HepG2 (cell line): ENCODE measurements at regions not wholly inside any gene's neighbourhood (a gene's known extent, or its start where the extent isn't known, plus 50 kb on each side); places are given as distances from the start of the nearest gene placed in this dataset.

Experiments used
- ATAC-seq: fragments of 200-7000 bp; cut with Tn5 transposase; 3 replicates; pipeline ENCODE4 v1.9.1; 2020; ENCODE audit warnings: mild to moderate bottlenecking, moderate library complexity
- BruUV-seq: library from RNA; stranded (reverse); fragments of 400-500 nt; replicated peaks from 2 replicates; lab custom pipeline; 2021; lab: Mats Ljungman, UMichigan
- CTCF ChIA-PET: fragments of 300-600 bp; formaldehyde crosslinking; extraction: SDS; loops from one replicate; lab custom pipeline; 2021; ENCODE audit warnings: low total read pairs, inconsistent platforms, low intra/inter-chr PET ratio; lab: Yijun Ruan, JAX
- POLR2A ChIA-PET: fragments of 350-600 bp; sonication (Branson Sonifier 250); formaldehyde crosslinking; loops from one replicate; lab custom pipeline; 2020; ENCODE audit warnings: antibody characterized with exemption, inconsistent platforms; lab: Yijun Ruan, JAX
- DNase-seq: peaks from one replicate; pipeline ENCODE4 v3.0.0-alpha.2; 2015; ENCODE audit warnings: low spot score
- FAIRE-seq: peaks from 3 replicates; lab custom pipeline; 2011; peaks lifted over from hg19 to GRCh38; lab: Jason Lieb, UNC
- H2AFZ ChIP-seq: one replicate; pipeline ENCODE4 v1.6.1; 2011; ENCODE audit warnings: low read length, inconsistent platforms
- H3K27ac ChIP-seq: fragments of 300-600 bp; 3 replicates; pipeline ENCODE4 v1.8.0; 2011; ENCODE audit warnings: mixed run types, mild to moderate bottlenecking, mixed read lengths, low read length, inconsistent platforms; ENCODE audit not compliant: insufficient read depth; ENCODE audit errors: extremely low read length
- H3K27me3 ChIP-seq, 2 experiments: fragments of 200-600 bp in 1 of 2; 2 replicates in 1 of 2; 3 replicates in 1 of 2; pipeline versions ENCODE4 v1.6.0 to v1.8.0; 2011; ENCODE audit warnings: low read length in 2 of 2, mild to moderate bottlenecking in 2 of 2, moderate library complexity in 2 of 2, inconsistent platforms in 1 of 2; ENCODE audit not compliant: insufficient read depth in 2 of 2, control insufficient read depth in 1 of 2
- H3K36me3 ChIP-seq, 2 experiments: fragments of 200-600 bp in 1 of 2; replicated peaks in 1 of 2; 2 replicates in 1 of 2; 3 replicates in 1 of 2; pipeline versions ENCODE4 v1.5.1 to v1.8.0; 2011; ENCODE audit warnings: low read length in 2 of 2, inconsistent platforms in 1 of 2; ENCODE audit not compliant: insufficient read depth in 2 of 2, control insufficient read depth in 1 of 2
- H3K4me1 ChIP-seq: 2 replicates; pipeline ENCODE4 v1.5.1; 2012; ENCODE audit warnings: low read length, inconsistent platforms; ENCODE audit not compliant: insufficient read depth
- H3K4me2 ChIP-seq: 2 replicates; pipeline ENCODE4 v1.6.0; 2011; ENCODE audit warnings: low read depth, low read length, inconsistent platforms
- H3K4me3 ChIP-seq, 3 experiments: fragments of 200-600 bp in 1 of 3; sonication (generic), shearing (Covaris generic) in 1 of 3; replicated peaks in 1 of 3; 2 replicates each; pipeline ENCODE4 v1.5.1; 2011 to 2016; ENCODE audit warnings: low read length in 3 of 3, inconsistent platforms in 2 of 3, low read depth in 2 of 3, mild to moderate bottlenecking in 2 of 3, control low read depth in 1 of 3, mixed read lengths in 1 of 3; ENCODE audit not compliant: insufficient read depth in 1 of 3
- H3K79me2 ChIP-seq: one replicate; pipeline ENCODE4 v1.6.1; 2011; ENCODE audit warnings: low read length, inconsistent platforms; ENCODE audit not compliant: insufficient read depth
- H3K9ac ChIP-seq: 2 replicates; pipeline ENCODE4 v1.6.0; 2011; ENCODE audit warnings: mild to moderate bottlenecking, low read depth, low read length, inconsistent platforms; ENCODE audit not compliant: insufficient read depth
- H3K9me3 ChIP-seq: 2 replicates; pipeline ENCODE4 v1.5.1; 2012; ENCODE audit warnings: mild to moderate bottlenecking, low read length
- H4K20me1 ChIP-seq: 2 replicates; pipeline ENCODE4 v1.6.0; 2011; ENCODE audit warnings: inconsistent platforms, mild to moderate bottlenecking, low read length, moderate library complexity; ENCODE audit not compliant: insufficient read depth
- ATF7 ChIP-seq, 2 experiments: fragments of 450-650 bp in 1 of 2; sonication (generic) in 1 of 2; formaldehyde crosslinking in 1 of 2; IDR thresholded peaks; 2 replicates each; pipeline versions ENCODE4 v1.4.0 to v1.6.1; 2016 to 2020; ENCODE audit warnings: antibody characterized with exemption in 1 of 2, mild to moderate bottlenecking in 1 of 2, missing genetic modification reagents in 1 of 2
- CEBPB ChIP-seq: IDR thresholded peaks from 2 replicates; pipeline ENCODE4 v1.6.1; 2011; ENCODE audit warnings: low read depth, low read length, improper control_type of control experiment, borderline replicate concordance
- ETV6 ChIP-seq: sonication (generic); formaldehyde crosslinking; conservative IDR thresholded peaks from 2 replicates; pipeline ENCODE4 v1.4.0; 2020; ENCODE audit warnings: missing genetic modification reagents
- HOXD1 ChIP-seq: sonication (generic); formaldehyde crosslinking; IDR thresholded peaks from 2 replicates; pipeline ENCODE4 v1.5.0; 2020; ENCODE audit warnings: missing genetic modification reagents
- WGBS: methylation state at CpG from one replicate; pipeline ENCODE4 v1.1.6; 2017; ENCODE audit warnings: low lambda C conversion rate; 5-methylcytosine and 5-hydroxymethylcytosine counted together
- in situ Hi-C: cut with HindIII; loops from 2 replicates; pipeline ENCODE4 v1.10.0; 2017; ENCODE audit warnings: low pct_unique_long_range_greater_than_20kb; ENCODE audit not compliant: extremely low pct_ligation_motif_present
- intact Hi-C: fragments of 100-400 bp; cut with micrococcal nuclease; formaldehyde crosslinking; loops from one replicate; pipeline ENCODE4 v1.10.0; 2022; ENCODE audit not compliant: unreplicated experiment
- TF ChIP-seq, protein P1 (sequence below): sonication (generic); formaldehyde crosslinking; conservative IDR thresholded peaks from 2 replicates; pipeline ENCODE4 v1.8.0; 2022; ENCODE audit warnings: mild to moderate bottlenecking, moderate library complexity, missing genetic modification reagents
- TF ChIP-seq, protein P2 (sequence below): sonication (generic); formaldehyde crosslinking; IDR thresholded peaks from 2 replicates; pipeline ENCODE4 v1.9.0; 2021; ENCODE audit warnings: mild to moderate bottlenecking, missing genetic modification reagents
- TF ChIP-seq, protein P3 (sequence below): sonication (generic); formaldehyde crosslinking; IDR thresholded peaks from 2 replicates; pipeline ENCODE4 v1.8.0; 2022; ENCODE audit warnings: mild to moderate bottlenecking, missing genetic modification reagents, borderline replicate concordance

DNA sequence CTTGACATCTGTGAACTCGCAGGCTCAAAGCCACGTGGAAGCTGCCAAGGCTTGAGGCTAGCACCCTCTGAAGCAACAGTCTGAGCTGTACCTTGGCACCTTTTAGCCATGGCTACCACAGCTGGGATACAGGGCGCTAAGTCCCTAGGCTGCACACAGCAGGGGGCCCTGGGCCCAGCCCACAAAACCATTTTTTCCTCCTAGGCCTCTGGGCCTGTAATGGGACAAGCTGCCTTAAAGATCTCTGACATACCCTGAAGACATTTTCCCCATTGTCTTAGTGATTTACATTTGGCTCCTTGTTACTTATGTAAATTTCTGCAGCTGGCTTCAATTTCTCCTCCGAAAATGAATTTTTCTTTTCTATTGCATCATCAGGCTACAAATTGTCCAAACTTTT, 455.9 kb downstream of the TDRD3 start:
- TF ChIP-seq ATF7 (IDR thresholded peaks at IDR 0.05) (0 out of 2 replicates have a peak, but pooled peaks have one; percentile 8), ATF7 (CRISPR knock-in tag; IDR thresholded peaks at IDR 0.05) (no peak), CEBPB (0 out of 2 replicates have a peak, but pooled peaks have one; percentile 3)
- TF ChIP-seq, protein P1, sequence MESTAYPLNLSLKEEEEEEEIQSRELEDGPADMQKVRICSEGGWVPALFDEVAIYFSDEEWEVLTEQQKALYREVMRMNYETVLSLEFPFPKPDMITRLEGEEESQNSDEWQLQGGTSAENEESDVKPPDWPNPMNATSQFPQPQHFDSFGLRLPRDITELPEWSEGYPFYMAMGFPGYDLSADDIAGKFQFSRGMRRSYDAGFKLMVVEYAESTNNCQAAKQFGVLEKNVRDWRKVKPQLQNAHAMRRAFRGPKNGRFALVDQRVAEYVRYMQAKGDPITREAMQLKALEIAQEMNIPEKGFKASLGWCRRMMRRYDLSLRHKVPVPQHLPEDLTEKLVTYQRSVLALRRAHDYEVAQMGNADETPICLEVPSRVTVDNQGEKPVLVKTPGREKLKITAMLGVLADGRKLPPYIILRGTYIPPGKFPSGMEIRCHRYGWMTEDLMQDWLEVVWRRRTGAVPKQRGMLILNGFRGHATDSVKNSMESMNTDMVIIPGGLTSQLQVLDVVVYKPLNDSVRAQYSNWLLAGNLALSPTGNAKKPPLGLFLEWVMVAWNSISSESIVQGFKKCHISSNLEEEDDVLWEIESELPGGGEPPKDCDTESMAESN (CRISPR knock-in tag) = no peak
- FAIRE-seq (no peak), DNase-seq (no peak), ATAC-seq (no peak)
- Histone ChIP-seq H4K20me1 (no peaks in the 10 kb centered on the region), H3K4me3 (no peak overlapping the region), H3K79me2 (no peaks in the 10 kb centered on the region), H3K9me3 (peaks cover 41% of the 10 kb centered on the region), H2AFZ (no peak overlapping the region), H3K36me3 (no peaks in the 10 kb centered on the region), H3K4me2 (no peak overlapping the region), H3K9ac (no peak overlapping the region), H3K27me3 (no peaks in the 10 kb centered on the region), H3K4me1 (no peaks in the 10 kb centered on the region), H3K27ac (no peak overlapping the region)
- 17% methylated on average over 2 of the region's 4 CpGs for WGBS
- ChIA-PET CTCF (no interaction called here), POLR2A (no interaction called here)
- in situ Hi-C loops (no loop called here), intact Hi-C loops (no loop called here)
- BruUV-seq = no TSS peak

DNA sequence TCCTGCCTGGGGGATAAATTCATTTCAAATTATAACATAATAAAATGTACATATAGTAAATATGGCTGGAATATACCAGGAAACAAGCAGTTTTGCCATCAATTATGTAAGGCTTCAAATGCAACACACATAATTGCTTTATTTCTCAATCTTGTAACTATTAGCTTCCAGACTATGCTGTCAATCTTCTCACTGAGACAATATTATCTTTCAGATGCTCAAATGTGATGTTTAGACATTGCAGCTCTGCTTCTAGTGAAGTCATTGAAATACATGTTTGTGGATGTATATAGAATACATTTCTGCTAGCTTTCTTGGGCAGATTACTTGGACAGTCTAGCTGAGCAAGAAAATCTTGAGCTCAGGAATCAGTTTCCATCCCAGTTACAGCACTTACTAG, 454.4 kb downstream of the TDRD3 start:
- ATAC-seq (no peak), DNase-seq (no peak), FAIRE-seq (no peak)
- ChIA-PET POLR2A (no interaction called here), CTCF (no interaction called here)
- no peak overlapping the region for H2AFZ ChIP-seq
- intact Hi-C loops = no loop called here
- no peaks in the 10 kb centered on the region for H3K36me3 ChIP-seq
- H3K27ac ChIP-seq = no peak overlapping the region
- TF ChIP-seq, protein P2, sequence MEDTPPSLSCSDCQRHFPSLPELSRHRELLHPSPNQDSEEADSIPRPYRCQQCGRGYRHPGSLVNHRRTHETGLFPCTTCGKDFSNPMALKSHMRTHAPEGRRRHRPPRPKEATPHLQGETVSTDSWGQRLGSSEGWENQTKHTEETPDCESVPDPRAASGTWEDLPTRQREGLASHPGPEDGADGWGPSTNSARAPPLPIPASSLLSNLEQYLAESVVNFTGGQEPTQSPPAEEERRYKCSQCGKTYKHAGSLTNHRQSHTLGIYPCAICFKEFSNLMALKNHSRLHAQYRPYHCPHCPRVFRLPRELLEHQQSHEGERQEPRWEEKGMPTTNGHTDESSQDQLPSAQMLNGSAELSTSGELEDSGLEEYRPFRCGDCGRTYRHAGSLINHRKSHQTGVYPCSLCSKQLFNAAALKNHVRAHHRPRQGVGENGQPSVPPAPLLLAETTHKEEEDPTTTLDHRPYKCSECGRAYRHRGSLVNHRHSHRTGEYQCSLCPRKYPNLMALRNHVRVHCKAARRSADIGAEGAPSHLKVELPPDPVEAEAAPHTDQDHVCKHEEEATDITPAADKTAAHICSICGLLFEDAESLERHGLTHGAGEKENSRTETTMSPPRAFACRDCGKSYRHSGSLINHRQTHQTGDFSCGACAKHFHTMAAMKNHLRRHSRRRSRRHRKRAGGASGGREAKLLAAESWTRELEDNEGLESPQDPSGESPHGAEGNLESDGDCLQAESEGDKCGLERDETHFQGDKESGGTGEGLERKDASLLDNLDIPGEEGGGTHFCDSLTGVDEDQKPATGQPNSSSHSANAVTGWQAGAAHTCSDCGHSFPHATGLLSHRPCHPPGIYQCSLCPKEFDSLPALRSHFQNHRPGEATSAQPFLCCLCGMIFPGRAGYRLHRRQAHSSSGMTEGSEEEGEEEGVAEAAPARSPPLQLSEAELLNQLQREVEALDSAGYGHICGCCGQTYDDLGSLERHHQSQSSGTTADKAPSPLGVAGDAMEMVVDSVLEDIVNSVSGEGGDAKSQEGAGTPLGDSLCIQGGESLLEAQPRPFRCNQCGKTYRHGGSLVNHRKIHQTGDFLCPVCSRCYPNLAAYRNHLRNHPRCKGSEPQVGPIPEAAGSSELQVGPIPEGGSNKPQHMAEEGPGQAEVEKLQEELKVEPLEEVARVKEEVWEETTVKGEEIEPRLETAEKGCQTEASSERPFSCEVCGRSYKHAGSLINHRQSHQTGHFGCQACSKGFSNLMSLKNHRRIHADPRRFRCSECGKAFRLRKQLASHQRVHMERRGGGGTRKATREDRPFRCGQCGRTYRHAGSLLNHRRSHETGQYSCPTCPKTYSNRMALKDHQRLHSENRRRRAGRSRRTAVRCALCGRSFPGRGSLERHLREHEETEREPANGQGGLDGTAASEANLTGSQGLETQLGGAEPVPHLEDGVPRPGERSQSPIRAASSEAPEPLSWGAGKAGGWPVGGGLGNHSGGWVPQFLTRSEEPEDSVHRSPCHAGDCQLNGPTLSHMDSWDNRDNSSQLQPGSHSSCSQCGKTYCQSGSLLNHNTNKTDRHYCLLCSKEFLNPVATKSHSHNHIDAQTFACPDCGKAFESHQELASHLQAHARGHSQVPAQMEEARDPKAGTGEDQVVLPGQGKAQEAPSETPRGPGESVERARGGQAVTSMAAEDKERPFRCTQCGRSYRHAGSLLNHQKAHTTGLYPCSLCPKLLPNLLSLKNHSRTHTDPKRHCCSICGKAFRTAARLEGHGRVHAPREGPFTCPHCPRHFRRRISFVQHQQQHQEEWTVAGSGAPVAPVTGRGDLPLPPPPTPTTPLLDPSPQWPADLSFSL (CRISPR knock-in tag) = no peak
- TF ChIP-seq ETV6 (CRISPR knock-in tag) = no peak
- TF ChIP-seq, protein P3, sequence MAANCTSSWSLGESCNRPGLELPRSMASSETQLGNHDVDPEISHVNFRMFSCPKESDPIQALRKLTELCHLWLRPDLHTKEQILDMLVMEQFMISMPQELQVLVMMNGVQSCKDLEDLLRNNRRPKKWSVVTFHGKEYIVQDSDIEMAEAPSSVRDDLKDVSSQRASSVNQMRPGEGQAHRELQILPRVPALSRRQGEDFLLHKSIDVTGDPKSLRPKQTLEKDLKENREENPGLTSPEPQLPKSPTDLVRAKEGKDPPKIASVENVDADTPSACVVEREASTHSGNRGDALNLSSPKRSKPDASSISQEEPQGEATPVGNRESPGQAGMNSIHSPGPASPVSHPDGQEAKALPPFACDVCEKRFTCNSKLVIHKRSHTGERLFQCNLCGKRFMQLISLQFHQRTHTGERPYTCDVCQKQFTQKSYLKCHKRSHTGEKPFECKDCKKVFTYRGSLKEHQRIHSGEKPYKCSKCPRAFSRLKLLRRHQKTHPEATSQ (CRISPR knock-in tag) = no peak
- no peak for TF ChIP-seq HOXD1 (CRISPR knock-in tag)
- BruUV-seq = no TSS peak
- no peak overlapping the region for H3K4me2 ChIP-seq
- H4K20me1 ChIP-seq = no peaks in the 10 kb centered on the region
- in situ Hi-C loops = no loop called here
- H3K4me3 ChIP-seq = no peak overlapping the region
- H3K79me2 ChIP-seq = no peaks in the 10 kb centered on the region
- H3K4me1 ChIP-seq = no peaks in the 10 kb centered on the region
- no peak overlapping the region for H3K9ac ChIP-seq
- no peaks in the 10 kb centered on the region for H3K27me3 ChIP-seq
- H3K9me3 ChIP-seq = peaks cover 45% of the 10 kb centered on the region
